HL-60 (cell line): ENCODE measurements at regions not wholly inside any gene's neighbourhood (a gene's known extent, or its start where the extent isn't known, plus 50 kb on each side); places are given as distances from the start of the nearest gene placed in this dataset.

Experiments used
- DNase-seq, 2 experiments: peaks; one replicate each; pipeline ENCODE4 v3.0.0-alpha.2; 2010 to 2020; ENCODE audit warnings: low read depth in 1 of 2, low spot score in 1 of 2
- H3K27ac ChIP-seq: fragments of 250-450 bp; sonication (Bioruptor Pico); replicated peaks from 2 replicates; pipeline ENCODE4 v1.5.1; 2020; ENCODE audit warnings: mild to moderate bottlenecking, moderate library complexity
- H3K27me3 ChIP-seq: fragments of 250-450 bp; sonication (Bioruptor Pico); 2 replicates; pipeline ENCODE4 v1.5.1; 2021; ENCODE audit warnings: mild to moderate bottlenecking, moderate library complexity; ENCODE audit not compliant: insufficient read depth, poor library complexity, severe bottlenecking
- H3K4me3 ChIP-seq: replicated peaks from 2 replicates; pipeline ENCODE4 v1.5.1; 2011; ENCODE audit warnings: mild to moderate bottlenecking, control low read depth, low read length; ENCODE audit not compliant: insufficient read depth
- CTCF ChIP-seq: IDR thresholded peaks from one replicate; pipeline ENCODE4 v1.5.1; 2011; ENCODE audit warnings: low read length, control low read depth, inconsistent platforms; ENCODE audit not compliant: insufficient read depth
- GABPA ChIP-seq: IDR thresholded peaks from 2 replicates; pipeline ENCODE4 v1.6.1; 2012; ENCODE audit warnings: low read depth
- POLR2AphosphoS5 ChIP-seq: IDR thresholded peaks from 2 replicates; pipeline ENCODE4 v1.6.1; 2012; ENCODE audit warnings: low read depth
- REST ChIP-seq: IDR thresholded peaks from 2 replicates; pipeline ENCODE4 v1.6.1; 2012; ENCODE audit warnings: low read depth; ENCODE audit not compliant: insufficient replicate concordance
- SPI1 ChIP-seq: IDR thresholded peaks from 2 replicates; pipeline ENCODE4 v1.6.1; 2012; ENCODE audit warnings: low read depth, mild to moderate bottlenecking, borderline replicate concordance

GRCh38 chr6:11659757-11660156 lies 118.8 kb downstream of the ADTRP start:
- TF ChIP-seq GABPA (no peak), CTCF (no peak)
- H3K4me3 ChIP-seq = no peak overlapping the region
- no peak overlapping the region for H3K27ac ChIP-seq
- H3K27me3 ChIP-seq = no peaks in the 10 kb centered on the region
- DNase-seq = no peak

GRCh38 chr6:11662323-11662722 lies 116.3 kb downstream of the ADTRP start:
- DNase-seq = no peak
- TF ChIP-seq REST (no peak), GABPA (no peak), POLR2AphosphoS5 (no peak), CTCF (no peak), SPI1 (no peak)

GRCh38 chr6:11663519-11663918 lies 115.1 kb downstream of the ADTRP start:
- Histone ChIP-seq H3K4me3 (no peak overlapping the region), H3K27ac (no peak overlapping the region), H3K27me3 (no peaks in the 10 kb centered on the region)
- no peak for DNase-seq
- TF ChIP-seq SPI1 = no peak
- TF ChIP-seq CTCF = no peak
- no peak for TF ChIP-seq POLR2AphosphoS5
- TF ChIP-seq REST = no peak
- no peak for TF ChIP-seq GABPA

More at GRCh38 chr6:11662323-11662722, 116.3 kb downstream of the ADTRP start:
- no peaks in the 10 kb centered on the region for H3K27me3 ChIP-seq
- no peak overlapping the region for H3K4me3 ChIP-seq
- H3K27ac ChIP-seq = no peak overlapping the region
